Esophagus squamous epithelium (tissue), 5 donors: ENCODE measurements at regions not wholly inside any gene's neighbourhood (a gene's known extent, or its start where the extent isn't known, plus 50 kb on each side); places are given as distances from the start of the nearest gene placed in this dataset.

Source experiments
- DNase-seq: peaks from one replicate; lab custom pipeline; 2025; lab: John Stamatoyannopoulos, UW
- H3K27ac ChIP-seq, 4 donors: fragments of 200-600 bp; sonication (generic); one replicate each; pipeline ENCODE4 v1.5.1; 2016 to 2019; ENCODE audit warnings: mild to moderate bottlenecking in 1 of 4
- H3K27me3 ChIP-seq, 4 donors: fragments of 200-600 bp; sonication (generic); 1 replicate in 3 of 4; 2 replicates in 1 of 4; pipeline versions ENCODE4 v1.5.1 to v1.6.0; 2017 to 2021; ENCODE audit warnings: antibody characterized with exemption in 1 of 4
- H3K36me3 ChIP-seq, 3 donors: fragments of 200-600 bp; sonication (generic); one replicate each; pipeline ENCODE4 v1.5.1; 2016 to 2019
- H3K4me1 ChIP-seq, 3 donors: fragments of 200-600 bp; sonication (generic); one replicate each; pipeline ENCODE4 v1.5.1; 2017 to 2019
- H3K4me3 ChIP-seq, 4 donors: fragments of 200-600 bp; sonication (generic); 1 replicate in 3 of 4; 2 replicates in 1 of 4; pipeline ENCODE4 v1.5.1; 2016 to 2019; ENCODE audit warnings: mild to moderate bottlenecking in 2 of 4, moderate library complexity in 1 of 4
- H3K9me3 ChIP-seq, 3 donors: fragments of 200-600 bp; sonication (generic); one replicate each; pipeline ENCODE4 v1.5.1; 2016 to 2019
- POLR2A ChIP-seq, 4 donors: fragments of 450-650 bp; IDR thresholded peaks; one replicate each; pipeline ENCODE4 v1.6.1; 2017; ENCODE audit warnings: antibody characterized with exemption in 4 of 4, mild to moderate bottlenecking in 4 of 4, moderate library complexity in 3 of 4
- WGBS, 2 donors: methylation state at CpG; one replicate each; pipeline ENCODE4 v1.1.5; 2018; 5-methylcytosine and 5-hydroxymethylcytosine counted together
- intact Hi-C: fragments of 100-400 bp; cut with DNase I; formaldehyde crosslinking; loops from one replicate; pipeline ENCODE4 v1.15.0; 2022
- TF ChIP-seq, protein P1 (sequence below), 6 experiments: fragments of 450-650 bp in 4 of 6; fragments of 200-600 bp in 2 of 6; sonication (generic) in 2 of 6; IDR thresholded peaks; one replicate each; pipeline ENCODE4 v1.5.1; 2016 to 2019; ENCODE audit warnings: antibody characterized with exemption in 6 of 6, mild to moderate bottlenecking in 4 of 6, moderate library complexity in 4 of 6
- donor health status: DM: yes; HTN: yes; CAD: no.

DNA sequence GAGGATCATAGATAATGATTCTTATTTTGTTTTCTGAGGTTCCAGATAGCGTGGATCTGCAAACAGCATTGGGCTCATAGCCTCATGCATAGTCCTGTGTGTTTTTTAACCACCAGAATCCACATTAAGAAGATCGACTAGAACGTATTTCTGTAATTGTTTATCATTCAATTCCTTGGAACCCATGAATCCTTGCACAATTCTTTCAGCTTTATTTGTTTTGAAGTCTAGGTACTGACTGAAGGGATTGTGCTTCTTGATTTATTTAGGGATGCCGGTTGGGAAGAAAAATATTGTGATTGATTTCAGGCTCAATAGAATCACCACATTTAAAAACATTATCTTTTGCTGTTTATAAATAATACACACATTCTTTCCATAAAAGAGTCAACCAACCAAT lies 314.6 kb upstream of the ZNF717 start:
- Histone ChIP-seq H3K4me1 (no peaks in the 10 kb centered on the region), H3K9me3 (no peaks in the 10 kb centered on the region), H3K4me3 (no peak overlapping the region), H3K27me3 (no peaks in the 10 kb centered on the region), H3K27ac (no peak overlapping the region), H3K36me3 (no peaks in the 10 kb centered on the region)
- intact Hi-C loops = no loop called here
- DNase-seq = no peak
- 61 to 68% methylated on average over 4 of the region's 4 CpGs for WGBS, 2 donors
- TF ChIP-seq POLR2A (IDR thresholded peaks at IDR 0.05) = no peak
- TF ChIP-seq, protein P1, sequence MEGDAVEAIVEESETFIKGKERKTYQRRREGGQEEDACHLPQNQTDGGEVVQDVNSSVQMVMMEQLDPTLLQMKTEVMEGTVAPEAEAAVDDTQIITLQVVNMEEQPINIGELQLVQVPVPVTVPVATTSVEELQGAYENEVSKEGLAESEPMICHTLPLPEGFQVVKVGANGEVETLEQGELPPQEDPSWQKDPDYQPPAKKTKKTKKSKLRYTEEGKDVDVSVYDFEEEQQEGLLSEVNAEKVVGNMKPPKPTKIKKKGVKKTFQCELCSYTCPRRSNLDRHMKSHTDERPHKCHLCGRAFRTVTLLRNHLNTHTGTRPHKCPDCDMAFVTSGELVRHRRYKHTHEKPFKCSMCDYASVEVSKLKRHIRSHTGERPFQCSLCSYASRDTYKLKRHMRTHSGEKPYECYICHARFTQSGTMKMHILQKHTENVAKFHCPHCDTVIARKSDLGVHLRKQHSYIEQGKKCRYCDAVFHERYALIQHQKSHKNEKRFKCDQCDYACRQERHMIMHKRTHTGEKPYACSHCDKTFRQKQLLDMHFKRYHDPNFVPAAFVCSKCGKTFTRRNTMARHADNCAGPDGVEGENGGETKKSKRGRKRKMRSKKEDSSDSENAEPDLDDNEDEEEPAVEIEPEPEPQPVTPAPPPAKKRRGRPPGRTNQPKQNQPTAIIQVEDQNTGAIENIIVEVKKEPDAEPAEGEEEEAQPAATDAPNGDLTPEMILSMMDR (IDR thresholded peaks at IDR 0.05) = no peak

DNA sequence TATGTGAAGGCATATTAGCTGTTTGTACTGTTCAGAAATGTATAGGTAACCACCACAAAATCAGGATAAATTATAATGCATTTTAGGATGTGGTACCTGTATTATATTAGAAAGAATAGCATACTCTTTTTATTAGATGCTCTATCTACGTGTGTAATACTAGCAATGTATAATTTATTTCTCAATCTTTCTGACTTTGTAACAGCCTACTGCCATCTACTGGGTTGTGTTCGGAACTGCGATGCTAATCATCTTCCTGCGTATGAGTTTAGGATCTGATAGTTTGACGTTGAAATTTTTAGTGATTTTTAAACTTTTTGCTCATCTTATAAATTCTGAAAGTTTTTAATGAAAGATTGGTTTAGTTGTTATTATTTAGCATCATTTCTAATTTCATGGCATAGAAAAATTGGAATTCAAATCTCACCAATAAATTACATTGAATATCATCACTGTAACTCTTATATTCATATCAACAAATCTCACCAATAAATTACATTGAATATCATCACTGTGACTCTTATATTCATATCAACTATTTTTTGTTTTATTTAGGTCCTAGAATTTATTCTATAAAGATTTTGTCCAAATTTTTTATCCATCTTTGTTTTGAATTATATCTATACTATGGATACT lies 322.7 kb upstream of the ZNF717 start:
- TF ChIP-seq POLR2A (IDR thresholded peaks at IDR 0.05) = no peak
- TF ChIP-seq, protein P1 (IDR thresholded peaks at IDR 0.05) = peak; percentile 25 to 72 (median 52)
- Histone ChIP-seq H3K4me1 (no peaks in the 10 kb centered on the region), H3K27ac (no peak overlapping the region), H3K9me3 (no peaks in the 10 kb centered on the region), H3K36me3 (no peaks in the 10 kb centered on the region), H3K4me3 (no peak overlapping the region), H3K27me3 (no peaks in the 10 kb centered on the region)
- DNase-seq = no peak
- 1 to 5% methylated on average over 5 of the region's 5 CpGs for WGBS, 2 donors
- intact Hi-C loops = no loop called here

DNA sequence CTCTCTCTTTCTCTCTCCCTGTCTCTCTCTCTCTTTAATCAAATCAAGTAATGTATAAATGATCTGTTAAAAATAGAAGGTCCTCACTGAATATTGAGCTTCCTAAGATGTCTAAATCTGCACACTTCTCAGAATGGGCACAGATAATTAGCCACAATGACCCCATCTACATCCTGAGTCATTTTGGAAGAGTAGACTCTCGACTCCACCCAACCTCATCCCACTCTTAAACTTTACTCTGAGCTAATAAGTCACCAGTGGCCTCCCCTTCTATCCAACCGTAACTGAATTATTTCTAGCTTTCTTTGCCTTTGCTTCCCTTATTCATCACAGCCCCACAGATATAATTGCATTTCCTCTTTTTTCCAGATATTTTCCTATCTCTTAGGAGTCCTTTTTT lies 326.5 kb upstream of the ZNF717 start:
- Histone ChIP-seq H3K4me3 (no peak overlapping the region), H3K27ac (no peak overlapping the region), H3K36me3 (no peaks in the 10 kb centered on the region), H3K4me1 (no peaks in the 10 kb centered on the region), H3K9me3 (no peaks in the 10 kb centered on the region), H3K27me3 (no peaks in the 10 kb centered on the region)
- TF ChIP-seq, protein P1 (IDR thresholded peaks at IDR 0.05) = no peak
- TF ChIP-seq POLR2A (IDR thresholded peaks at IDR 0.05) = no peak
- no peak for DNase-seq
- intact Hi-C loops = no loop called here
- 69 to 75% methylated on average over 2 of the region's 2 CpGs for WGBS, 2 donors

DNA sequence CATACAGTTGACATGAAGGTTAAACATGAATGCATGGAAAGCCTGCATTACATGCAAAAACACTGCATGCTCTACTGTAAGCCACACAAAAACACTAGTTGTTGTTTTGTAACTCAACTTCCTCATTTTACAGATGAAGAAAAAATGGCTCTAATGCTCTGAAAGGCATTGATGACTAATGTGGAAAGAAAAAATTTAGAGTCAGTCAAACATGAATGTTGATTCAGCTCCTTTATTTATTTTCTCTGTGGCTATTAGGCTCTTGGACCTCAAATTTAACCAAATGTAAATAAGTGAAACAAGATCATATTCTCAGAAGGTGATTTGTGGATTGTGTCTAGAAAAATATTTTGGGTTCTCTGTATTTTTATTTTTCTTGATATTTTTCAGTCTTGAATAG lies 336.7 kb upstream of the ZNF717 start:
- intact Hi-C loops = no loop called here
- no peak for TF ChIP-seq POLR2A (IDR thresholded peaks at IDR 0.05)
- TF ChIP-seq, protein P1 (IDR thresholded peaks at IDR 0.05) = no peak
- Histone ChIP-seq H3K9me3 (no peaks in the 10 kb centered on the region), H3K4me1 (no peaks in the 10 kb centered on the region), H3K27ac (no peak overlapping the region), H3K4me3 (no peak overlapping the region), H3K27me3 (no peaks in the 10 kb centered on the region), H3K36me3 (no peaks in the 10 kb centered on the region)
- no peak for DNase-seq

DNA sequence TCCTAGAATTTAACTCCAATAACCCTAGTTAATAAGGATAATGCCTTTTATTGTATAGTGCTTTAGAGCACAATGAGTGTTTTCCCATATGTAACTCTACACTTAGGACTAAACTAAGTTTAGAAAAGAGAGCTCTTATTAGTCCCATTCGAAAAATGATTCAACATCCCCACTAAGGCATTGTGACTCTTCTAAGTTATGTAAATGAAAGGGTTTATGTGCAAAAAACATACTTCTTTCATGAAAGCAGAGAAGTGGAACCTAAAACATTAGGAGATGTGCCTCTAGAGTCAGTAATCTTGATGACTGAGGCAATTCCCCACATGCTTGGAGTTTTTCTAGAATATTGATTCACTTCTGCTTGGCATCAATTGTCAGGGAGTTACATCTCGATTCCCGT lies 344.1 kb upstream of the ZNF717 start:
- Histone ChIP-seq H3K4me3 (no peak overlapping the region), H3K36me3 (no peaks in the 10 kb centered on the region), H3K9me3 (no peaks in the 10 kb centered on the region), H3K4me1 (no peaks in the 10 kb centered on the region), H3K27ac (no peak overlapping the region), H3K27me3 (no peaks in the 10 kb centered on the region)
- DNase-seq = no peak
- 55 to 68% methylated on average over 3 of the region's 3 CpGs for WGBS, 2 donors
- TF ChIP-seq, protein P1 (IDR thresholded peaks at IDR 0.05) = no peak
- TF ChIP-seq POLR2A (IDR thresholded peaks at IDR 0.05) = no peak
- intact Hi-C loops = no loop called here
